ENCODE measurements at regions not wholly inside any gene's neighbourhood (a gene's known extent, or its start where the extent isn't known, plus 50 kb on each side); places are given as distances from the start of the nearest gene placed in this dataset.

- FAIRE-seq (no peak), DNase-seq (ENCODE audit: low read depth) (no peak)
- TF ChIP-seq, protein P1, sequence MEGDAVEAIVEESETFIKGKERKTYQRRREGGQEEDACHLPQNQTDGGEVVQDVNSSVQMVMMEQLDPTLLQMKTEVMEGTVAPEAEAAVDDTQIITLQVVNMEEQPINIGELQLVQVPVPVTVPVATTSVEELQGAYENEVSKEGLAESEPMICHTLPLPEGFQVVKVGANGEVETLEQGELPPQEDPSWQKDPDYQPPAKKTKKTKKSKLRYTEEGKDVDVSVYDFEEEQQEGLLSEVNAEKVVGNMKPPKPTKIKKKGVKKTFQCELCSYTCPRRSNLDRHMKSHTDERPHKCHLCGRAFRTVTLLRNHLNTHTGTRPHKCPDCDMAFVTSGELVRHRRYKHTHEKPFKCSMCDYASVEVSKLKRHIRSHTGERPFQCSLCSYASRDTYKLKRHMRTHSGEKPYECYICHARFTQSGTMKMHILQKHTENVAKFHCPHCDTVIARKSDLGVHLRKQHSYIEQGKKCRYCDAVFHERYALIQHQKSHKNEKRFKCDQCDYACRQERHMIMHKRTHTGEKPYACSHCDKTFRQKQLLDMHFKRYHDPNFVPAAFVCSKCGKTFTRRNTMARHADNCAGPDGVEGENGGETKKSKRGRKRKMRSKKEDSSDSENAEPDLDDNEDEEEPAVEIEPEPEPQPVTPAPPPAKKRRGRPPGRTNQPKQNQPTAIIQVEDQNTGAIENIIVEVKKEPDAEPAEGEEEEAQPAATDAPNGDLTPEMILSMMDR (IDR thresholded peaks at IDR 0.05; ENCODE audit: insufficient read depth, low read length, severe bottlenecking), result no peak
- Histone ChIP-seq H3K4me3 (ENCODE audit: low read depth, low read length) (no peak overlapping the region), H3K36me3 (ENCODE audit: control insufficient read depth, insufficient read depth, low read length) (no peaks in the 10 kb centered on the region), H3K27me3 (ENCODE audit: control insufficient read depth, insufficient read depth, low read length) (no peaks in the 10 kb centered on the region)
Measured at GRCh38 chr3:82957696-82958095, 1196.3 kb upstream of the GBE1 start.

DNA sequence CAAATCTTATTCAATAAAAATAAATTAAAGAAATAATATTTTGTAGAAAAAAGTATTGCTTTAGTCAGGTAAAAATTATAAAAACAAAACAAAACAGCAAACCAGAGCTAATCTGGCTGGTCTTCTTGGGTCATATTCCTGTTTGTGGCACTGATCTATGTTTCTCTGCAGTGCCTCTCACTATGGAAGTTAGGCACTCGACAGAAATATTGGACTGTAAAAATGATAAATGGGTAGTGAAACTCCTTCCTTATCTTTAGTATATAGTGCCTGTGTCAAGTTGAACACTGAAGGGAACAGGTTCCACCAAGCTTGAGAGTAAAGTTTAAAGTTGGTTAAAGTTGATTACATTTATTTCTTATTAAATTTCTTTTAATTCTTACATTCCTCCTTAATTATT, 1195.6 kb upstream of the GBE1 start:
- H3K4me3 ChIP-seq (ENCODE audit: low read depth, low read length), result no peak overlapping the region
- DNase-seq (ENCODE audit: low read depth), result no peak
- TF ChIP-seq, protein P1 (IDR thresholded peaks at IDR 0.05; ENCODE audit: insufficient read depth, low read length, severe bottlenecking), result no peak
- no peak for FAIRE-seq
- no peaks in the 10 kb centered on the region for H3K36me3 ChIP-seq (ENCODE audit: control insufficient read depth, insufficient read depth, low read length)
- H3K27me3 ChIP-seq (ENCODE audit: control insufficient read depth, insufficient read depth, low read length), result no peaks in the 10 kb centered on the region

DNA sequence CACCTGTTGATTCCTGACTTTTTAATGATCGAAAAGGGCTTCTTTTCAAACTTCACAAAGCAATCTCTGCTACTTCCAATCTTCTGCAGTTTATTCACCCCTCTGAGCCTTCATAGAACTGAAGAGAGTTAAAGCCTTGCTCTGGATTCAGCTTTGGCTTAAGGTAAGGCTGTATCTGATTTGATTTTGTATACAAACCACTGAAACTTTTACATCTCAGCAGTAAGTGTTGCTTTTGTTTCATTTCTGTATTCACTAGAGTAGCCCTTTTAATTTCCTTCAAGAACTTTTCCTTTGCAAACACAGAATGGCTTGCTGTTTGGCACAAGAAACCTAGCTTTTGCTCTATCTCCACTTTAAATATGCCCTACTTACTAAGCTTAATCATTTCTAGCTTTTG, 1193.0 kb upstream of the GBE1 start:
- Histone ChIP-seq H3K4me3 (ENCODE audit: low read depth, low read length) (no peak overlapping the region), H3K27me3 (ENCODE audit: control insufficient read depth, insufficient read depth, low read length) (no peaks in the 10 kb centered on the region), H3K36me3 (ENCODE audit: control insufficient read depth, insufficient read depth, low read length) (no peaks in the 10 kb centered on the region)
- no peak for FAIRE-seq
- TF ChIP-seq, protein P1 (IDR thresholded peaks at IDR 0.05; ENCODE audit: insufficient read depth, low read length, severe bottlenecking), result no peak
- DNase-seq (ENCODE audit: low read depth), result no peak

DNA sequence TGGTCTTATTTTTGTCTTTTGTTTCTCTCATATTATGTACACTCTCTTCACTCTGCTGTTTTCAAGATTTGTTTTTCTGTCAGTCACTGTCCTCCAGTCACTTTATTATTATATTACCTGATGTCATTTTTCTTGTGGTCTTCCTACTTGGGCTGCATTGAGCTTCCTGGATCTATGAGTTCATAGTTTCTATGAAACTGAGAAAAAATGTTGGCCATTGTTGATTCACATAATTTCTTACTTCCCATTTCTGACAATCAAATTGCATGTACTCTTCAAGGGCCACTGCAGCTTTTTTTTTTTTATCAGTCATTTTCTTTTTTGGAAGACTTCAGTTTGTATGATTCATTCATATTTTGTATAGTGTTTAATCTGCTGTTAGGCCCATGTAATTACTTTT, 1180.6 kb upstream of the GBE1 start:
- TF ChIP-seq, protein P1 (IDR thresholded peaks at IDR 0.05; ENCODE audit: insufficient read depth, low read length, severe bottlenecking), result no peak
- no peaks in the 10 kb centered on the region for H3K27me3 ChIP-seq (ENCODE audit: control insufficient read depth, insufficient read depth, low read length)
- no peaks in the 10 kb centered on the region for H3K36me3 ChIP-seq (ENCODE audit: control insufficient read depth, insufficient read depth, low read length)
- FAIRE-seq, result no peak
- no peak for DNase-seq (ENCODE audit: low read depth)
- H3K4me3 ChIP-seq (ENCODE audit: low read depth, low read length), result no peak overlapping the region

DNA sequence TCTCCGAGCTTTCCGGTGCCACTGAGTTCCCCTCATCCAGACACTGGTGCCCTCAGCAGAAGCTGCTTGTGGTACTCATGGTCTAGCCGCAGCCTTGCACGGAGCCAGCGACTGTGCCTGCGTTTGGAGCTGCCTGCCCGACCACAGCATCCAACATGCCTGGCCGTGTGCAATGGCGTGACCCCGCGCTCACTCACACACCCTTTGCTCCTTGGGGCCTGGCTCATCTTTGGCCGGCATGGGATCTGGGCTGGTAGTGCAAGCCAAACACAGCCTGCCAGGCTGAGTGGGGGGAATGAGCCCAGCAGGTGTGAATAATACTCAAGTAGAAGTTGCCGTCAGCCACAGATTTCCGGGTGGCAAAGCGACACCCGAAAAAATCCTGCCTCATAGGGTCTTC, 1178.7 kb upstream of the GBE1 start:
- FAIRE-seq (no peak), DNase-seq (ENCODE audit: low read depth) (no peak)
- Histone ChIP-seq H3K27me3 (ENCODE audit: control insufficient read depth, insufficient read depth, low read length) (no peaks in the 10 kb centered on the region), H3K36me3 (ENCODE audit: control insufficient read depth, insufficient read depth, low read length) (no peaks in the 10 kb centered on the region), H3K4me3 (ENCODE audit: low read depth, low read length) (no peak overlapping the region)
- TF ChIP-seq, protein P1 (IDR thresholded peaks at IDR 0.05; ENCODE audit: insufficient read depth, low read length, severe bottlenecking), result no peak

- FAIRE-seq, result no peak
- Histone ChIP-seq H3K36me3 (ENCODE audit: control insufficient read depth, insufficient read depth, low read length) (no peaks in the 10 kb centered on the region), H3K4me3 (ENCODE audit: low read depth, low read length) (no peak overlapping the region), H3K27me3 (ENCODE audit: control insufficient read depth, insufficient read depth, low read length) (no peaks in the 10 kb centered on the region)
- DNase-seq (ENCODE audit: low read depth), result no peak
- TF ChIP-seq, protein P1 (IDR thresholded peaks at IDR 0.05; ENCODE audit: insufficient read depth, low read length, severe bottlenecking), result no peak
Measured at GRCh38 chr3:82939491-82940097, 1178.1 kb upstream of the GBE1 start.

All from bronchial epithelial cell (primary cell).